ENCODE measurements at regions not wholly inside any gene's neighbourhood (a gene's known extent, or its start where the extent isn't known, plus 50 kb on each side); places are given as distances from the start of the nearest gene placed in this dataset.

DNA sequence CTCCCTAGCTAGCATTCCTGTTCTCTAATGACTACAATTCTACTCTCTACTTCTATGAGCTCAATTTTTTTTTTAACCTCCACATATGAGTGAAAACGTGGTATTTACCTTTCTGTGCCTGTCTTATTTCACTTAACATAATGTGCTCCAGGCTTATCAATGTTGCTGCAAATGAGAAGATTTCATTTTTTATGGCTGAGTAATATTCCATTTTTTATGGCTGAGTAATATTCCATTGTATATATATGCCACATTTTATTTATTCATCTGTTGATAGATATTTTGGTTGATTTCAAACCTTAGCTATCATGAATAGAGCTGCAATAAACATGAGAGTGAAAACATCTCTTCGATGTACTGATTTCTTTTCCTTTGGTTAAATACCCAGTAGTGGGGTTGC, 159.6 kb upstream of the TPK1 start:
- intact Hi-C loops (cut with micrococcal nuclease), result no loop called here

DNA sequence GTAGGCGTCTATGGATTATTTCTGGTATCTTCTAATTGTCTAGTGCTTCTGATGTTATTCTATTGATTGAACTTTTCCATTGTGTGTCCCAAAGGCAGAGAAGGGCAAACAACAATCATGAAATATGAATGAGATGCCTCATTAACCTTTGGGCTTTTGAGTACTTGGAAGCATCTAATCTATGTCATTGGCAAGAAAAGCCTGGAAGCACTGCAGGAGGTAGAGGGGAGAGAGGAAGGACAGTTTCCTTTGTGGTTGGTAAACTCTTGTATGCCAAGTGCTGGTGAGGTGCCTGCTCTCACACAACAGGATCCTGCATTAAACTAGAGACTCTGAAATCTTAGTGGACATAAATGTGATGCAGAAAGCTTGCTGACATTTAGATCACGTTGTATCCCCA, 155.2 kb upstream of the TPK1 start:
- intact Hi-C loops (cut with micrococcal nuclease), result no loop called here

GRCh38 chr7:144987686-144988085, 151.8 kb upstream of the TPK1 start:
- intact Hi-C loops (cut with micrococcal nuclease), result no loop called here

DNA sequence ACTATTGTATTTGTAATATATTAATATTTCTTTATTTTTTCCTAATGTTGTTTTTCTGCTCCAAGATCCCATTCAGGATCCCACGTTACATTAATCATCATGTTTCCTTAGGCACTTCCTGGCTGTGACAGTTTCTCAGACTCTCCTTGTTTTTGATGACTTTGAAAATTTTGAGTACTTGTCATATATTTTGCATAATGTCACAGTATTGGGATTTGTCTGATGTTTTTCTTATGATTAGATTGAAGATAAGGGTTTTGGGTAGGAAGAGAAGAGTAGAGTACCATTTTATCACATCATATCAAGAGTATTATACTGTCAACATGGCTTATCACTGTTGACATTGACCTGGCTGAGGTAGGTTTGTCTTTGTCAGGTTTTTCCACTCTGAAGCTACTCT, 146.3 kb upstream of the TPK1 start:
- intact Hi-C loops (cut with micrococcal nuclease), result no loop called here

DNA sequence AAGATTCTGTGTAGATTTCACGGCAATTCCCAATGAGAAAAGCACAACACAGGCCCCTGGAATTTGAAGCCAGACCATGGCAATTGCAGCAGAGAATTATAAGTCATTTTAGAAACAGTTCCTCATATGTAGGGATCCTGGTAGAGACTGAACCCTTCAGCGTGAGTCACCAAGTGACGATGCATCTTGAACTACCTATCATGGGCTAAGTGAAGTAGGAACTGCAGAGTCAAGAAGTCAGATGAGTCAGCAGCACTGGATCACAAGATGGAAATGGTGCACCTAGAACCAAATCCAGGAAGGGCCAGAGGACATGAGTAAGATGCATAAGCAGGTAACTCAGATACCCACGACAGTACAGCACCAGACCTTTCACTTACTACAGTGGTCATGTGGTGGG, 140.0 kb upstream of the TPK1 start:
- intact Hi-C loops (cut with micrococcal nuclease), result no loop called here

DNA sequence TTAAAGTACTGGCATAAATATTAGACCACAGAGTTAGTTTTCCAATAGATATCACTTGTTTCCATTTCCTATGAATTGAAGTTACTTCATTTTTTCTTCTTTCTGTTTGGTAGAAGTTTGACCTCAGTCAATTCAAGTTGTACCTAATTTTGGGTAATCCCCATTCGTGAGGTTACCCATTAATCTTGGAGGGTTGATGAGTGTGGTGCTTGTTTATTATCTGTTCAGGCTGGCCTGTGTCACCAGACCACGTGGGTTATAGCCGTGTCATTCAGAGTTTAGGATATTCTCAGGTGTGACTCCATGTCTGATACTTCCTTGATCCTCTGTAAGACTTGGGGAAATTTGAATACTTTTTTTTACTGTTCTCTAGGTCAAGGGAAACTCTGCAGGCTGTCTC, 133.9 kb upstream of the TPK1 start:
- intact Hi-C loops (cut with micrococcal nuclease), result no loop called here

DNA sequence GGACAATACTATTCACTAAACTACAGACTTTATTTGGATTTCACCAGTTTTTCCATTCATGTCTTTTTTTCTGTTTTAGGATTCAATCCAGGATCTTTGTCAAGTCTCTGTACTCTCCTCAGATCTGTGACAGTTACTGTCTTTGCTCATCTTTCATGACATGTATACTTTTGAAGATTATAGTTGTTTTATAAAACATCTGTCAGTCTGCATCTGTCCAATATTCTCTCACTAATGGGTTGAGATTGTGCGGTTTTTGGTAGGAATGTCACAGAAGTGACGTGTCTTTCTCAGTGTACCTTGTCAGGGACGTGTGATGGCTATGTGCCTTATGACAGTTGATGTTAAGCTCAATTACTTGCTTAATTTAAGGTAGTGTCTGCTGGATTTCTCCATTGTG, 124.9 kb upstream of the TPK1 start:
- intact Hi-C loops (cut with micrococcal nuclease), result no loop called here

DNA sequence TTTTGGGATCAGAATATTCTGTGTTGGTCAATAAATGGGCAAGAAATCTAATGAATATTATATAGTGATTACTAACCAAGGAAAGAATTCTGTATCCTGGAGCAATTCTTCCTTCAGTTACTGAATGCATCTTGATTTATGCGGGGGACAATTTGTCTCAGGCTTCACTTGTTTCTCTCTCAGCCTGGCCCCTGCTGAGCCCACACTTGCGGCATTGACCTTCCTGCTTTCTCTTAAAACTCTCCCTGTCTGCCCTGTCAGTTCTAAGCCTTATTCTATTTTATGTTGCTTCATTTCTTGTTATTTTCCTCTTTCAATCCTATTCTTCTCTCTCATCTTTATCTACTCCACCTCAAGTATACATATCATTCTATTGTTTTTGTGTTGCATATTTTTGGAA, 122.1 kb upstream of the TPK1 start:
- intact Hi-C loops (cut with micrococcal nuclease), result no loop called here

DNA sequence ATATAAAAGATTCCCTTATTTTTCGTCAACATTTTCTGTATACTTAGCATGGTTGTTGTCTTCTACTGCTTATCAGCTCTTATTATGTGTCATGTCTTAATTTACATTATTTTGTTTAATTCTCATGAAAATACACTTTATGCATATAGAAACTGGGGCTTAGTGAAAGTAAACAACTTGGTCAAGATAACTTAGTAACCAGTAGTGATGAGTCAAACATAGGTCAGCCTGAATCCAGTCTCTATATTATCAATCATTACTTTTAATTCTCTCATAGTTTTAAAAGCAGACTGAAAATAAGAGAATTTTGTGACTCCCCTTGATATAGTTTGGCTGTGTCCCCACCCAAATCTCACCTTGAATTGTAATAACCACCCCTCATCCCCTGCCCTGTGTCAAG, 119.6 kb upstream of the TPK1 start:
- intact Hi-C loops (cut with micrococcal nuclease), result no loop called here

- intact Hi-C loops (cut with micrococcal nuclease), result no loop called here
Observed at GRCh38 chr7:144941127-144941526, 105.3 kb upstream of the TPK1 start.

DNA sequence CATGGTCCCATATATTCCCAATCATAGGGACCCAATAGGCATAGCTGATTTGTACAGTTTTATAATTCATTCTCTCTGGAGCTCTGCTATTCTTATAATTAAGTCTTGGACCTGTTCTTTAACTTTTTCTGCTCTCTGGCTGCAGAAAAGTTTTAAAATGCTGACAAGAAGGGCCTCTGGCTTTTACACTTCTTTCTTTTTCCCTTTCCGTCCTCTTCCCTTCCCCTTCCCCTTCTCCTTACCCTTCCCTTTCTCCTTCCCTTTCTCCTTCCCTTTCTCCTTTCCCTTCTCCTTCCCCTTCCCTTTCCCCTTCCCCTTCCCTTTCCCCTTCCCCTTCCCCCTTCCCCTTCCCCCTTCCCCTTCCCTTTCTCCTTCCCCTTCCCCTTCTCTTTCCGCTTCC, 101.3 kb upstream of the TPK1 start:
- intact Hi-C loops (cut with micrococcal nuclease), result no loop called here

DNA sequence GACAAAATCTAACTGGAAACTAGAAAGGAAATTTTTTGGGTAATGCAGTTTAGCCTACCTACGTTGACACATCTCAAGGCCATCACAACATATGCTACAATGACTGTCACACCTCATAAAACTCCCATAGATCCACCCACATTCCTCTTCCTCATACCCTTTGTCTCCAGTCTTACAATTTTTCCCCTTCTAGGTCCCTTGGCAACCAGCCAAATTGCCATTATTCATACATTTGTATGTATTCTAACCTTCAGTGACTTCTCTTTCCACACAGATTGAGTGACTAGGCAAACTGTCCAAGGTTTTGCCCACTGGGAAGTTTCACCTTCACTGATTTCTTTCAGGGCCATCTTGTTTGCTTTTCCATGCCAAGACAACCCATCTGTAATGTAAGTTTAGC, 100.5 kb upstream of the TPK1 start:
- intact Hi-C loops (cut with micrococcal nuclease), result no loop called here

GRCh38 chr7:144910411-144910810, 74.6 kb upstream of the TPK1 start:
- intact Hi-C loops (cut with micrococcal nuclease), result no loop called here

- intact Hi-C loops (cut with micrococcal nuclease), result no loop called here
Observed at GRCh38 chr7:144908943-144909556, 73.2 kb upstream of the TPK1 start.

DNA sequence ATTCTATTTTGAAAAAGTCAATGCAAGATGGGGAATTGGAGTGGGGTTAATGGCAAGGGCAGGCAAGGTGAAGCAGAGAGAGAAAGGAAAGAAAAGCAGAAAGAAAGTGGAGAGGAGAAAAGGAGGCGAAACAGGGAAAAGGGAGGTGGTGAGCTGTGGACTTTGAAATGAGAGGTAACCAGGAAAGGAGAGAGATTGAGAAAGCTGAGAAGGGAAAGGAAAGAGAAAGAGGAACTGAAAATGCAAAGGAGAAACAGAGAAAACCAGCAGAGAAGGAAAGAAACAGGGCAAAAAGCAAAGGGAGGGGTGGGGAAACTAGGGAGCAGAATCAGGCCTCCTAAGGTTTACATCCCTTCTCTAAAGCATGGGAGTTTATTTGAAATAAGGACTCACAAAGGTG, 72.5 kb upstream of the TPK1 start:
- intact Hi-C loops (cut with micrococcal nuclease), result no loop called here

GRCh38 chr7:144907577-144907976, 71.7 kb upstream of the TPK1 start:
- intact Hi-C loops (cut with micrococcal nuclease), result no loop called here

GRCh38 chr7:144903201-144903600, 67.3 kb upstream of the TPK1 start:
- intact Hi-C loops (cut with micrococcal nuclease), result no loop called here

DNA sequence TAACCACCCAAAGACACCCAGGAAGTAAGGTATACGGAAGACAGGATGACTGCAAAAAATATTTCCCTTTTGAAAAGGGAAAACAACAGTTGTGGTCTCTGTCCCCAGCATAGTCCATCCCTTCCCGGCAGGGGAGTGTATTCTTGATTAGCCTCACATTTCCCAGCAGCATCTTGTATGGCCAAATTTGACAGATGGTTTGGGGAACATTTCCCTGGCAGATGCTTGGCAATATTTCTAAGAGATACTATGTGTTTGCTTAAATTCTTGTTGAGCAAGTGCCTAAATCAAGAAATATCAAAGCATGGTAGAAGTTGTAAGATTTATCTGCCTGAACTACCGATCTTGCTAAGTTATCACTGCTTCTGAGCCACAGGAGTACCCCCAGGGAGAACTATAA, 56.9 kb upstream of the TPK1 start:
- intact Hi-C loops (cut with micrococcal nuclease), result no loop called here

Measured in T-helper 1 cell treated with Interleukin-12 subunit alpha and Interleukin-12 subunit beta and Interleukin-4 antibody, amounts not matched to agents 30 ng/mL and 1 ng/mL, for 36 hours (primary cell).